EH (cell line): ENCODE measurements at regions not wholly inside any gene's neighbourhood (a gene's known extent, or its start where the extent isn't known, plus 50 kb on each side); places are given as distances from the start of the nearest gene placed in this dataset.

Source experiments
- DNase-seq: peaks from one replicate; pipeline ENCODE4 v3.0.0-alpha.2; 2015; ENCODE audit warnings: low read depth

- no peak for DNase-seq
Measured at GRCh38 chr14:84533181-84533725, 996.7 kb upstream of the FLRT2 start.

DNA sequence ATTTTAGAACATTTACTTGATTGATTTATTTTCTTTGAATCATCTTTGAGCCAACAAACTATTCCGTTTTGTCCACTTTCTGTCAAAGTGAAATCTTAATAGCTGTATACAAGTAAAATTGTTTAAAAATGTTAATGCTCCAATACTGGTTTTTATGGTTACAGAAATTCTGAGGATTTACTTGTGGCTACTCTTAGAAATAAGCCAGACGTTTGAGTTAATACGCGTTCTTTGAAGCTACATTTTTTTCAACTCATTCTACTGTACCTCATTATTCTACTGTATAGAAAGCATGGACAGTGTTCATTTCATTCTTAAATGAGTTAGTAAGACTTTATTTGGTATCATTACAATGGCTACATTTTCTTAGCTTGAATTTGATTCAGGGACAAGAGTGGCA is 996.2 kb upstream of the FLRT2 start:
- DNase-seq: no peak

DNA sequence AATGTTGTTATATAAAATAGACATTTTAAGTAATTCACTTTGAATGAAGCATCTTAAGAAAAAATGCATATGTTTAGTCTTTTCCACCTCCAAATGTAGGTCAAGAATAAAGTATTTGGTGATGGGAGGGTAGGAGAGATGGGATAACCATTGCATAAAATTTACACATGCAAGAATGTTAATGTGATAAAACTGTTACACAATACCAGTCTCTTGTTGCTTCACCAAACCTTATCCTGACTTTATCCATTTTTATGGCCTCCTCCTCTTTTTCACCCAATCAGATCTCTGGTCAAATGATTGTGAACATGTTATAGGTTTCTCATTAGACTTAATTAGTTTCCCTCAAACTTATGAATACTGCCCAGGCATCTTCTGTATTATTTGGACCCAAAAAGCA is 994.5 kb upstream of the FLRT2 start:
- DNase-seq: no peak

DNA sequence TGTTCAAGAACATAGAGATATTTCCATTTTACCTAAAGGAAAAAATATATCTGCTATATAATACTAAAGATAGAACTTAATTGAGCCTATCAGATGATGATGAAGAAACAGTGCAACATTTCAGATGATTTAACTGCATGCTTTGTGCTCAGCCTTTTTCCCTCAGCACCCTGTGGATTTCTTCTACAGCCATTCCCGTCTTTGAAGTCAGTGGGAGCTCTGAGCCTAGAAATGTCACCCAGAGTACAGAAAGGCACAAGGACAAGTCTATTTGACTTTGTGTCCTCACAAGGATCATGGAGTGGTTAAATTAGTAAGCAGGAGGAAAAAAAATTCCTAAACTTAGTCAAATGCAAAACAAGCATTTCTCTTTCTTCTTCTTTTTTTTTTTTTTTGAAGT is 994.0 kb upstream of the FLRT2 start:
- no peak for DNase-seq

GRCh38 chr14:84541018-84541417 is 988.9 kb upstream of the FLRT2 start:
- DNase-seq: no peak

DNA sequence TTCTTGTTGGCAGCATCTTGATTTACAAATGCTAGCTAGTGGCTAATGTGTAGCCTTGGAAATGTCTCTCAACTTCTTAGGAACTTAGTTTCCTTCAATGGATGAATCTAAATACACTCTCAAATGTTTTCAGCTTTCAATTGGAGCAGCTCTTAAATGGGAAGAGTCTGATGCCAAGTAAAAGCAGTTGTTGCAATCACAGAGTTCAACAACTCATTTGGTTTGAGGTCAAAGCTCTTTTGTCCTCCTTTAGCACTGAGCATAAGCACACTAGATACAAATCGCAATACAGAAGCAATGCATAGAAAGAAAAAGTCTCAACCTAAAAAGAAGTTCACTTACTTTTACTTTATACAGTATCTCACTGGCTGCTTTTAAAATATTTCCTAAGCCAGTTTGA is 986.1 kb upstream of the FLRT2 start:
- DNase-seq: no peak

DNA sequence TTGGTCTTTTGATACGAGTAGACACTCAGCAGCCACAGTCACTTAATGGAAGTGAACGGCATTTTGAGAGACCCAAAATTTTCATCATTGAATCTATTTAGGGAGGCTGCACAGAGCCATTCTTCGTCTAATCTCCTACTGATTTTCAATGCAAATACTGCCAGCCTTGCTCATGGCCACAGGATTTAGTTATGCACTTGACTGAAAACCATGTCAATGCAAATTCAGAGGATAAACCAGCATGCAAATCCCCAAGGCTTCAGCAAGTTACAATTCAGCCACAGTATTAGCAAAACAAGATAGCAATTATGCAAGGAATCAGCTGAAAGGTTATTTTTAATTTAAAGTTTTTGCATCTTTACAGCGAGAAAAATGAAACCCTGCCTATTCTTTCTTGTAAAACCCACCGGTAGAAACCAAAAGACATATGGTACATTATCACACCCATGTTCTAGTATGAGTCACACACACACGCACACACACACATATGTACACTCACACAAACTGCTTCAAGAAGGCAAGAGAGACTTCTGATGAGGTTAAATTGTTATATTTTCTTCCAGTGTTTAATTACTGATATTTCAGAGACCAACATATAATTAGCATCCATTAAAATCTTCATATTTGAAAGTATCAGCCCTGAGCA is 985.3 kb upstream of the FLRT2 start:
- DNase-seq: no peak

GRCh38 chr14:84546236-84546635 is 983.7 kb upstream of the FLRT2 start:
- DNase-seq: no peak

DNA sequence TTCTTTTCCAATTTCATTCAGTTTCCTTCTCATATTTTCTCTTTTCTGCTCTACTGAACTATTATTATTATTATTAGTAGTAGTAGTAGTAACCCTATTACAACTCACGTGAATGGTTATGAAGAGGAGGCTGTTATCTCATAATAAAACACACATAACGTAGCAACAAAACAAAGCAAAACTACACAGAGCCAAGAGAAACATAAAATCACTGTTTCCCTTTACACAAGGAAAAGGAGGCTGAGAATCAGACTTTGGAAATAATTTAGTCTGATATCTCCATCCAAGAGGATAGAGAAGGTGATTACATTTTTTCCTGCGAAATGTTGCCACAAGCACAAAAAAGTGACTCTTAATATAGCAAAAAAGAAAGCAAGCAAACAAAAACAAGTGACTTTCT is 975.8 kb upstream of the FLRT2 start:
- no peak for DNase-seq

DNA sequence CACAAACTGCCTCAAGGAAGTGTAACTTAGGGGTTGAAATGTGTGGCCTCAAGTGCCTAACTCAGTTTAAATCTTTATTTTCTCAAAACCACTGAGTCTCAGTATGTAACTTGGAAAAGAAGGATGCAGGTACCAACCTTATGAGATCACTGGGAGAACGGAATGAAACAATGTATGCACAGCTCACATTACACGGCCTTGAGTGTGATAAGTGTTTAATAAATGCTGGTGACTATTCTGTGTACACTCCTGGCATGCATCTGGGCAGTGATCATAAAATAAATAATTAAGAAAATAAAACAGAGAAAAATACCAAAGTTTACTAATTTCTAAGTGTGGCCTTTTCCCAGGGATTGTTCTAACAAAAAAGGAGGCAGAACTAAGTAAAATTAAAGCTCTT is 974.5 kb upstream of the FLRT2 start:
- DNase-seq: no peak

GRCh38 chr14:84566109-84566508 is 963.8 kb upstream of the FLRT2 start:
- DNase-seq: no peak

DNA sequence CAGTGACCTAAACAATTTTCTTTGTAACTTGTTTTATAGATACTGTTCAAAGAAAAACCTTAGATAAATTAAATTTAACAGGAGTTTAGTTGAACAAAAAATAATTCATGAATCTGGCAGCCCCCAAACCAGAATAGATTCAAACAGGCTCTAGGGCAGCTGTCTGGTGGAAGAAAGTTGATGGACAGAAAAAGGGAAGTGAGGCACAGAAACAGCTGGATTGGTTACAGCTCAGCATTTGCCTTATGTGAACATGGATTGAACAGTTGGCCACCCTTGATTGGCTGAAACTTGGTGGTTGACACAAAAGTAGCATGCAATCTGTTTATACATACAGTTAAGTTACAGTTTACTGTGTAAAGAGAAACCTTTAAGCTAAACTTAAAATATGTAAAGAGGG is 954.3 kb upstream of the FLRT2 start:
- no peak for DNase-seq

- no peak for DNase-seq
Measured at GRCh38 chr14:84579292-84579691, 950.7 kb upstream of the FLRT2 start.

GRCh38 chr14:84581041-84581440 is 948.9 kb upstream of the FLRT2 start:
- DNase-seq: no peak

DNA sequence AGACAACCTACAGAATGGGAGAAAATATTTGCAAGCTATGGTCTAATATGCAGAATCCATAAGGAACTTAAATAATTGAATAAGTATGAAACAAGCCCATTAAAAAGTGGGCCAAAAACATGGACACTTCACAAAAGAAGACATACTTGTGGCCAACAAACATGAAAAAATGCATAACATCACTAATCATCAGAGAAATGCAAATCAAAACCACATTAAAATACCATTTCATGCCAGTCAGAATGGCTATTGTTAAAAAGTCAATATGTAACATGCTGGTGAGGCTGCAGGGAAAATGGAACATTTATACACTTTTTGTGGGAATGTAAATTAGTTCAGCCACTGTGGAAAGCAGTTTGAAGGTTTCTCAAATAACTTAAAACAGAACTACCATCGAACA is 945.4 kb upstream of the FLRT2 start:
- DNase-seq: no peak

DNA sequence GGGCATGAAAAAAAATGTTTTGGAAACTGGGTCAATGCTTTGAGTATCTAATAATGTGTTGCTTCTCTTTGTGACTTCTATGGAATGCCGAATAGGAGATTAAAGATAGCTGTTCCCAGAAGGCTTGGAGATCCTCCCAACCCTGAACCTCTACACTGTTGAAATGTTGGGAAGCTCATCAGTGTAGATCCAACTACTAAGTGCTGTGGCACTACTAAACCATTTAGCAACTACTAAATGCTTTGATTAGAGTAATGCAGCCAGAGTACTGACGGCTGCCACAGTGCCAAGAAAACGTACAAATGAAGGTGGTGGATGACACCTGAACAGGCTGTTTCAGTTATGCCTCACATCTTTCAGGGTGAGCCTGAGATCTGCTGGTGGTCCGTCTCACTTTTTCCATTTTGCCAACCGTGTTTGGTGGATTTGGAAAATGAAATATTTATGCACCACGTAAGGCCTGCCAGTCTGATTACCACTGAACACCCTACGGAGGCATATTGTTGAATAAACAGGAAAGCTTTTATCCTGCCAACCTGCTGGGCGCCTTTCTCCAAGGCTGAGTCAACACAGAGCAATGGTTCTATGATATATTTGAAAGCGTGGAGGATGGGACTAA is 938.0 kb upstream of the FLRT2 start:
- DNase-seq: no peak

- no peak for DNase-seq
Measured at GRCh38 chr14:84592770-84593169, 937.2 kb upstream of the FLRT2 start.

- no peak for DNase-seq
Measured at GRCh38 chr14:84610086-84610485, 919.9 kb upstream of the FLRT2 start.

DNA sequence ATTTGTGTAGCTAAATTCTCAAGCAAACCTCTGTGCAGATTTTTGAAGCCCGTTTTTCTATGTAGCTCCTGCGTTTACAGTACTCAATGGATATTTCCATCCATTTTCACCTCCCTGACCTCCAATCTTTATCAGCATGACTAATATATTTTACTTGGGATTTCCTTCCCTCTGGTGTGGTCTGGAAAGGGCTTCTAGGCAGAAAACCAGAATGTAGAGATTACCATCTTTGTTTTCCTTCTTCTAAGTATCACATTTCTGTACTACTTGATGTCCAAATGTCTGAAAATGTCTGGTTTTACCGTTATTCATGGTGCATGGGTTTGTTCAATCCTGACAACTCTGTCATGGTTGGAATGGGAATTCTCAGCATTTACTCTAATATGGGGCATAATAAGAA is 907.6 kb upstream of the FLRT2 start:
- no peak for DNase-seq

DNA sequence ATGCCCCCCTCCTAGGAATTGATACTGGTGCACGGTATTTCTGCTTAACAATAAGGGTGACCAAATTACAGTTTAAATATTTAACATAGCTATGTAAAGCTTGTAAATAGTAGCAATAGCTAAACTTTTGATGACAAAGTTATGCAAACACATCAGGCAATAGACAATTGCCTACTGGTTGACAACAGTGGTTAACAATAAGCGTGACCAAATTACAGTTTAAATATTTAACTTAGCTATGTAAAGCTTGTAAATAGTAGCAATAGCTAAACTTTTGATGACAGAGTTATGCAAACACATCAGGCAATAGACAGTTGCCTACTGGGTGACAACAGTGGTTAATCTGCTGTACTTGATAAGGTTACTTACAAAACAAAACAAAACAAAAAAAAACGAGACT is 886.5 kb upstream of the FLRT2 start:
- no peak for DNase-seq

DNA sequence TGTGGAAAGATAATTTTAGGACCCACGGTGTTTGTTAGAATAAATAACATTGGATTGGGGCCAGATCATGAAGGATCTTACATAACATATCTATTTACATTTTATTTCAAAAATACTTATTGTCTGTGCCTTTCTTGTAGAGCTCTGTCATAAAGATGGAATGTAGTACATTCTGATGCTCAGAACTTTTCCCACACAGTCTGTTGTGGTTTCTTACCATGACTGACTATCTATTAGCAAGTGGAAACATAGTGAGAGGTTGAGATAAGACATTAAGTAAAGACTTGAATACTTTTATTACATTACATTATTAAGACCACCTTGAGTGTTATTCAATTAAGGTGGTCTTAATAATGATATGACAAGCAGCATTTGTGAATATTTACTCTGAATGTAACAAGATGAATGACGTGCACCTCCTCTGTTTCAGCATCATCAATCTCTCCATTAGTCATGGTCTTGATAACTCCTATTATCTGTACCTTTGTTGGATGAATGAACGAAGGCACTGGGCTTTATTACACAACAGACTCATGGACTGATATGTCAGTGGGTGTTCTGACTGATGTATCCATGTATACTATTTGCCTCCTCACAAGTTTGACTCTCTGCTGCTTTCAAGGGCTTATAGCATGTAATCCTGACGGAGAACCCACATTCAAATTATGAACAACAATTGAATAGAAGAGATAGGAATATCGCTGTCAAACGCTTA is 883.0 kb upstream of the FLRT2 start:
- no peak for DNase-seq

GRCh38 chr14:84655014-84655413 is 874.9 kb upstream of the FLRT2 start:
- no peak for DNase-seq

GRCh38 chr14:84657911-84658310 is 872.0 kb upstream of the FLRT2 start:
- no peak for DNase-seq
